Mesenchymal stem cell (in vitro differentiated cells and primary cell): ENCODE measurements at regions not wholly inside any gene's neighbourhood (a gene's known extent, or its start where the extent isn't known, plus 50 kb on each side); places are given as distances from the start of the nearest gene placed in this dataset.
"Not testable (repeated sequence)": the region's sequence is repeated elsewhere in the genome, so short reads cannot be mapped to it uniquely, and the experiment has no call there.

Source experiments
- DNase-seq: peaks from one replicate; pipeline ENCODE4 v3.0.0-alpha.2; 2013
- H2AFZ ChIP-seq: one replicate; pipeline ENCODE4 v1.6.1; 2013; ENCODE audit warnings: low read depth, mild to moderate bottlenecking, control low read depth, inconsistent platforms, low read length, moderate library complexity
- H2AK5ac ChIP-seq: 2 replicates; pipeline ENCODE4 v1.6.1; 2013; ENCODE audit warnings: low read length, moderate library complexity, mild to moderate bottlenecking, inconsistent platforms; ENCODE audit not compliant: severe bottlenecking
- H2BK120ac ChIP-seq: one replicate; pipeline ENCODE4 v1.6.1; 2013; ENCODE audit warnings: low read depth, mild to moderate bottlenecking, inconsistent platforms, low read length, moderate library complexity
- H2BK12ac ChIP-seq, 2 experiments: one replicate each; pipeline ENCODE4 v1.6.1; 2013; ENCODE audit warnings: inconsistent platforms in 2 of 2, low read length in 2 of 2, mild to moderate bottlenecking in 2 of 2, moderate library complexity in 2 of 2, control low read depth in 1 of 2
- H2BK15ac ChIP-seq: one replicate; pipeline ENCODE4 v1.6.1; 2013; ENCODE audit warnings: mild to moderate bottlenecking, low read depth, inconsistent platforms; ENCODE audit not compliant: poor library complexity, severe bottlenecking
- H2BK5ac ChIP-seq: 2 replicates; pipeline ENCODE4 v1.6.1; 2013; ENCODE audit warnings: low read depth, mild to moderate bottlenecking, low read length, control low read depth, inconsistent platforms; ENCODE audit not compliant: poor library complexity, severe bottlenecking
- H3K14ac ChIP-seq, 2 experiments: one replicate each; pipeline ENCODE4 v1.6.1; 2013; ENCODE audit warnings: inconsistent platforms in 2 of 2, low read length in 2 of 2, control low read depth in 1 of 2, mild to moderate bottlenecking in 1 of 2, moderate library complexity in 1 of 2
- H3K18ac ChIP-seq, 2 experiments: one replicate each; pipeline ENCODE4 v1.6.1; 2013; ENCODE audit warnings: inconsistent platforms in 2 of 2, low read length in 2 of 2, control low read depth in 1 of 2, low read depth in 1 of 2, mild to moderate bottlenecking in 1 of 2
- H3K23ac ChIP-seq, 2 experiments: one replicate each; pipeline ENCODE4 v1.6.1; 2013; ENCODE audit warnings: inconsistent platforms in 2 of 2, low read length in 2 of 2, mild to moderate bottlenecking in 2 of 2, moderate library complexity in 2 of 2, control low read depth in 1 of 2
- H3K27ac ChIP-seq: 2 replicates; pipeline ENCODE4 v1.5.1; 2013; ENCODE audit warnings: mild to moderate bottlenecking, moderate library complexity, low read length, control low read depth, inconsistent platforms; ENCODE audit not compliant: poor library complexity, severe bottlenecking
- H3K27me3 ChIP-seq, 2 experiments: 2 replicates each; pipeline versions ENCODE4 v1.6.1 to v1.7.0; 2013; ENCODE audit warnings: low read length in 2 of 2, mild to moderate bottlenecking in 2 of 2, moderate library complexity in 2 of 2, control low read depth in 1 of 2, inconsistent platforms in 1 of 2; ENCODE audit not compliant: control insufficient read depth in 1 of 2, insufficient read depth in 1 of 2
- H3K36me3 ChIP-seq, 2 experiments: 2 replicates each; pipeline versions ENCODE4 v1.6.1 to v1.7.0; 2013; ENCODE audit warnings: low read length in 2 of 2, control low read depth in 1 of 2, inconsistent platforms in 1 of 2, low read depth in 1 of 2, mild to moderate bottlenecking in 1 of 2; ENCODE audit not compliant: insufficient read depth in 2 of 2, control insufficient read depth in 1 of 2
- H3K4ac ChIP-seq, 2 experiments: one replicate each; pipeline ENCODE4 v1.6.1; 2013; ENCODE audit warnings: inconsistent platforms in 2 of 2, low read length in 2 of 2, mild to moderate bottlenecking in 2 of 2, moderate library complexity in 2 of 2, control low read depth in 1 of 2, low read depth in 1 of 2
- H3K4me1 ChIP-seq: 2 replicates; pipeline ENCODE4 v1.6.1; 2013; ENCODE audit warnings: low read depth, low read length, control low read depth; ENCODE audit not compliant: control insufficient read depth, insufficient read depth
- H3K4me2 ChIP-seq: 2 replicates; pipeline ENCODE4 v1.6.1; 2013; ENCODE audit warnings: low read length, mild to moderate bottlenecking, inconsistent platforms; ENCODE audit not compliant: poor library complexity, severe bottlenecking
- H3K4me3 ChIP-seq, 2 experiments: 2 replicates each; pipeline versions ENCODE4 v1.5.1 to v1.7.0; 2013; ENCODE audit warnings: low read length in 2 of 2, mild to moderate bottlenecking in 2 of 2, control low read depth in 1 of 2, low read depth in 1 of 2; ENCODE audit not compliant: insufficient read depth in 1 of 2
- H3K79me1 ChIP-seq: replicated peaks from 2 replicates; pipeline ENCODE4 v1.6.1; 2013; ENCODE audit warnings: mild to moderate bottlenecking, control low read depth, low read length, inconsistent platforms; ENCODE audit not compliant: poor library complexity, severe bottlenecking
- H3K9ac ChIP-seq: 2 replicates; pipeline ENCODE4 v1.7.0; 2013; ENCODE audit warnings: mild to moderate bottlenecking, low read length, moderate library complexity
- H3K9me3 ChIP-seq: 2 replicates; pipeline ENCODE4 v1.7.0; 2013; ENCODE audit warnings: mild to moderate bottlenecking, low read length; ENCODE audit not compliant: control insufficient read depth
- H4K8ac ChIP-seq: one replicate; pipeline ENCODE4 v1.6.1; 2013; ENCODE audit warnings: inconsistent platforms, mild to moderate bottlenecking, low read length, moderate library complexity
- H4K91ac ChIP-seq: one replicate; pipeline ENCODE4 v1.6.1; 2013; ENCODE audit warnings: mild to moderate bottlenecking, low read length, inconsistent platforms
- WGBS: methylation state at CpG from one replicate; pipeline ENCODE4 v1.1.7; 2013; ENCODE audit warnings: mixed read lengths; 5-methylcytosine and 5-hydroxymethylcytosine counted together

- not testable (repeated sequence) for H3K4ac ChIP-seq, H3K79me1 ChIP-seq, H3K36me3 ChIP-seq, H3K27me3 ChIP-seq, H4K8ac ChIP-seq, H2BK15ac ChIP-seq, H3K4me1 ChIP-seq, H3K18ac ChIP-seq, H2AK5ac ChIP-seq, H3K14ac ChIP-seq, DNase-seq, H4K91ac ChIP-seq, H2AFZ ChIP-seq, H3K4me2 ChIP-seq, H2BK5ac ChIP-seq, H3K27ac ChIP-seq, H3K9me3 ChIP-seq, H2BK12ac ChIP-seq, H2BK120ac ChIP-seq, H3K9ac ChIP-seq, H3K4me3 ChIP-seq, H3K23ac ChIP-seq
- WGBS = no CpG with 5 or more reads among the region's 8 CpGs
Measured at GRCh38 chrX:92163035-92163434, 383.9 kb downstream of the PCDH11X start.

- Histone ChIP-seq H3K18ac (no peak overlapping the region), H3K4me1 (no peaks in the 10 kb centered on the region), H2BK12ac (no peak overlapping the region), H2BK120ac (no peak overlapping the region), H4K8ac (no peak overlapping the region), H3K4me3 (no peak overlapping the region), H3K9me3 (no peaks in the 10 kb centered on the region), H3K14ac (no peak overlapping the region), H3K27me3 (no peaks in the 10 kb centered on the region), H3K27ac (no peak overlapping the region), H3K36me3 (no peaks in the 10 kb centered on the region), H3K23ac (no peak overlapping the region), H2AK5ac (no peak overlapping the region), H2BK15ac (no peak overlapping the region), H3K79me1 (no peaks in the 10 kb centered on the region), H3K4me2 (no peak overlapping the region), H2AFZ (no peak overlapping the region), H3K4ac (no peak overlapping the region), H3K9ac (no peak overlapping the region), H2BK5ac (no peak overlapping the region), H4K91ac (no peak overlapping the region)
- 76% methylated on average over 3 of the region's 5 CpGs for WGBS
- DNase-seq = no peak
Measured at GRCh38 chrX:92209936-92210335, 430.8 kb downstream of the PCDH11X start.

- no peaks in the 10 kb centered on the region for H3K9me3 ChIP-seq
- no peaks in the 10 kb centered on the region for H3K4me1 ChIP-seq
- no peak overlapping the region for H3K23ac ChIP-seq
- H2BK120ac ChIP-seq = no peak overlapping the region
- no peak overlapping the region for H3K18ac ChIP-seq
- H2AFZ ChIP-seq = no peak overlapping the region
- H3K79me1 ChIP-seq = no peaks in the 10 kb centered on the region
- no peaks in the 10 kb centered on the region for H3K36me3 ChIP-seq
- no peak overlapping the region for H2BK12ac ChIP-seq
- no peak overlapping the region for H4K8ac ChIP-seq
- no peak overlapping the region for H3K4me3 ChIP-seq
- H3K14ac ChIP-seq = no peak overlapping the region
- no peak overlapping the region for H3K27ac ChIP-seq
- no peak overlapping the region for H4K91ac ChIP-seq
- H3K4me2 ChIP-seq = no peak overlapping the region
- 44% methylated on average over 2 of the region's 2 CpGs for WGBS
- H2AK5ac ChIP-seq = no peak overlapping the region
- H2BK5ac ChIP-seq = no peak overlapping the region
- no peak overlapping the region for H3K9ac ChIP-seq
- H3K4ac ChIP-seq = no peak overlapping the region
- no peak for DNase-seq
- H2BK15ac ChIP-seq = no peak overlapping the region
- no peaks in the 10 kb centered on the region for H3K27me3 ChIP-seq
Measured at GRCh38 chrX:92213786-92214185, 434.6 kb downstream of the PCDH11X start.

GRCh38 chrX:92215011-92215410 lies 435.8 kb downstream of the PCDH11X start:
- WGBS = 97% methylated on average over 10 of the region's 21 CpGs
- H3K27me3 ChIP-seq, H3K27ac ChIP-seq, H3K4me2 ChIP-seq, H2AFZ ChIP-seq, H3K4me3 ChIP-seq, H3K14ac ChIP-seq, H2AK5ac ChIP-seq, H2BK12ac ChIP-seq, H3K9ac ChIP-seq, DNase-seq, H3K4me1 ChIP-seq, H4K91ac ChIP-seq, H3K23ac ChIP-seq, H4K8ac ChIP-seq, H3K36me3 ChIP-seq, H2BK120ac ChIP-seq, H3K79me1 ChIP-seq, H3K4ac ChIP-seq, H2BK15ac ChIP-seq, H3K9me3 ChIP-seq, H3K18ac ChIP-seq, H2BK5ac ChIP-seq: not testable (repeated sequence)
